H9 (cell line): ENCODE measurements at regions not wholly inside any gene's neighbourhood (a gene's known extent, or its start where the extent isn't known, plus 50 kb on each side); places are given as distances from the start of the nearest gene placed in this dataset.

Source experiments
- DNase-seq: peaks from one replicate; pipeline ENCODE4 v3.0.0-alpha.2; 2017
- H2AFZ ChIP-seq: one replicate; pipeline ENCODE4 v1.6.1; 2013; ENCODE audit warnings: mild to moderate bottlenecking, low read length, control low read depth, moderate library complexity
- H2AK5ac ChIP-seq: 2 replicates; pipeline ENCODE4 v1.6.1; 2013; ENCODE audit warnings: low read length, control low read depth, mixed read lengths; ENCODE audit not compliant: insufficient read length
- H2BK120ac ChIP-seq: one replicate; pipeline ENCODE4 v1.6.1; 2013; ENCODE audit warnings: low read depth, mild to moderate bottlenecking, low read length, control low read depth, inconsistent platforms; ENCODE audit not compliant: poor library complexity, severe bottlenecking
- H2BK12ac ChIP-seq: 2 replicates; pipeline ENCODE4 v1.6.1; 2013; ENCODE audit warnings: low read length, control low read depth, mixed read lengths, low read depth; ENCODE audit not compliant: insufficient read length
- H2BK15ac ChIP-seq: 2 replicates; pipeline ENCODE4 v1.6.1; 2013; ENCODE audit warnings: low read depth, low read length, control low read depth
- H2BK20ac ChIP-seq: one replicate; pipeline ENCODE4 v1.6.1; 2013; ENCODE audit warnings: low read depth, mild to moderate bottlenecking, low read length, control low read depth, inconsistent platforms; ENCODE audit not compliant: poor library complexity, severe bottlenecking
- H2BK5ac ChIP-seq: 2 replicates; pipeline ENCODE4 v1.6.1; 2013; ENCODE audit warnings: low read length, control low read depth, mixed read lengths; ENCODE audit not compliant: insufficient read length
- H3K14ac ChIP-seq: 2 replicates; pipeline ENCODE4 v1.6.1; 2013; ENCODE audit warnings: low read length, control low read depth; ENCODE audit not compliant: insufficient read depth
- H3K18ac ChIP-seq: 2 replicates; pipeline ENCODE4 v1.6.1; 2013; ENCODE audit warnings: low read depth, mild to moderate bottlenecking, mixed read lengths, low read length, control low read depth; ENCODE audit not compliant: insufficient read length
- H3K23ac ChIP-seq: 2 replicates; pipeline ENCODE4 v1.6.1; 2013; ENCODE audit warnings: low read length, control low read depth, mixed read lengths, low read depth; ENCODE audit not compliant: insufficient read length
- H3K23me2 ChIP-seq: 2 replicates; pipeline ENCODE4 v1.6.1; 2013; ENCODE audit warnings: low read depth, mild to moderate bottlenecking, mixed read lengths, low read length, control low read depth; ENCODE audit not compliant: insufficient read length, poor library complexity, severe bottlenecking
- H3K27ac ChIP-seq: 2 replicates; pipeline ENCODE4 v1.5.1; 2013; ENCODE audit warnings: low read length, control low read depth, mixed read lengths, low read depth; ENCODE audit not compliant: insufficient read length
- H3K27me3 ChIP-seq: 2 replicates; pipeline ENCODE4 v1.6.1; 2013; ENCODE audit warnings: low read length, control low read depth, inconsistent platforms; ENCODE audit not compliant: insufficient read depth
- H3K4ac ChIP-seq: 2 replicates; pipeline ENCODE4 v1.6.1; 2013; ENCODE audit warnings: low read depth, mild to moderate bottlenecking, control low read depth, inconsistent platforms, low read length, moderate library complexity
- H3K4me1 ChIP-seq: 2 replicates; pipeline ENCODE4 v1.6.1; 2013; ENCODE audit warnings: low read length, control low read depth, inconsistent platforms; ENCODE audit not compliant: insufficient read depth
- H3K4me2 ChIP-seq: 2 replicates; pipeline ENCODE4 v1.6.1; 2013; ENCODE audit warnings: low read length, control low read depth, mixed read lengths; ENCODE audit not compliant: insufficient read length, insufficient read depth
- H3K56ac ChIP-seq: 2 replicates; pipeline ENCODE4 v1.6.1; 2013; ENCODE audit warnings: low read depth, mild to moderate bottlenecking, mixed read lengths, low read length, control low read depth; ENCODE audit not compliant: insufficient read length
- H3K79me1 ChIP-seq: 2 replicates; pipeline ENCODE4 v1.6.1; 2013; ENCODE audit warnings: low read depth, mild to moderate bottlenecking, moderate library complexity, low read length, control low read depth, inconsistent platforms; ENCODE audit not compliant: insufficient read depth, poor library complexity, severe bottlenecking
- H3K79me2 ChIP-seq: 2 replicates; pipeline ENCODE4 v1.6.1; 2013; ENCODE audit warnings: low read length, control low read depth, inconsistent platforms; ENCODE audit not compliant: insufficient read depth
- H3K9ac ChIP-seq: 2 replicates; pipeline ENCODE4 v1.6.1; 2013; ENCODE audit warnings: low read length, control low read depth, mixed read lengths; ENCODE audit not compliant: insufficient read length; ENCODE audit errors: extremely low read depth
- H3K9me3 ChIP-seq: one replicate; pipeline ENCODE4 v1.6.1; 2013; ENCODE audit warnings: low read depth, low read length, inconsistent platforms; ENCODE audit not compliant: control insufficient read depth
- H3T11ph ChIP-seq: one replicate; pipeline ENCODE4 v1.6.1; 2013; ENCODE audit warnings: mild to moderate bottlenecking, low read length, control low read depth, inconsistent platforms
- H4K20me1 ChIP-seq: one replicate; pipeline ENCODE4 v1.6.1; 2013; ENCODE audit not compliant: control insufficient read depth, insufficient read length, insufficient read depth
- H4K5ac ChIP-seq: 2 replicates; pipeline ENCODE4 v1.6.1; 2013; ENCODE audit warnings: low read depth, mild to moderate bottlenecking, mixed read lengths, low read length, control low read depth; ENCODE audit not compliant: insufficient read length
- H4K8ac ChIP-seq: replicated peaks from 2 replicates; pipeline ENCODE4 v1.6.1; 2013; ENCODE audit warnings: low read length, control low read depth, mixed read lengths, low read depth; ENCODE audit not compliant: insufficient read length
- H4K91ac ChIP-seq: 2 replicates; pipeline ENCODE4 v1.6.1; 2013; ENCODE audit warnings: low read depth, mild to moderate bottlenecking, moderate library complexity, mixed read lengths, low read length, control low read depth; ENCODE audit not compliant: insufficient read length
- H3K27ac Mint-ChIP-seq, 3 experiments: 2 replicates in 2 of 3; 3 replicates in 1 of 3; pipeline ENCODE4 v1.8.0; 2020 to 2021; ENCODE audit warnings: mixed read lengths in 3 of 3, mild to moderate bottlenecking in 1 of 3, moderate library complexity in 1 of 3
- H3K27me3 Mint-ChIP-seq: 2 replicates; pipeline ENCODE4 v1.8.0; 2021; ENCODE audit warnings: low read depth, mild to moderate bottlenecking, moderate library complexity, mixed read lengths
- H3K36me3 Mint-ChIP-seq, 3 experiments: 2 replicates in 2 of 3; 3 replicates in 1 of 3; pipeline ENCODE4 v1.8.0; 2020 to 2021; ENCODE audit warnings: low read depth in 3 of 3, mixed read lengths in 3 of 3; ENCODE audit not compliant: insufficient read depth in 1 of 3
- H3K4me1 Mint-ChIP-seq, 2 experiments: 2 replicates each; pipeline ENCODE4 v1.8.0; 2020; ENCODE audit warnings: mixed read lengths in 2 of 2
- H3K4me3 Mint-ChIP-seq, 2 experiments: 2 replicates in 1 of 2; 3 replicates in 1 of 2; pipeline ENCODE4 v1.8.0; 2020 to 2021; ENCODE audit warnings: mild to moderate bottlenecking in 2 of 2, mixed read lengths in 2 of 2, moderate library complexity in 1 of 2
- H3K9me3 Mint-ChIP-seq, 2 experiments: 2 replicates in 1 of 2; 3 replicates in 1 of 2; pipeline ENCODE4 v1.8.0; 2020; ENCODE audit warnings: mild to moderate bottlenecking in 2 of 2, mixed read lengths in 2 of 2, moderate library complexity in 1 of 2
- WGBS: extraction: QIAGEN DNeasy Blood & Tissue Kit; methylation state at CpG from one replicate; pipeline ENCODE4 v1.1.7; 2013; ENCODE audit warnings: missing lambda C conversion rate, low lambda C conversion rate, mixed read lengths; ENCODE audit not compliant: insufficient read length; ENCODE audit errors: extremely low coverage; 5-methylcytosine and 5-hydroxymethylcytosine counted together
- TF ChIP-seq, protein P1 (sequence below): fragments of 200-600 bp; sonication (generic); conservative IDR thresholded peaks from 3 replicates; pipeline ENCODE4 v1.8.0; 2021; ENCODE audit warnings: antibody characterized with exemption, mild to moderate bottlenecking

DNA sequence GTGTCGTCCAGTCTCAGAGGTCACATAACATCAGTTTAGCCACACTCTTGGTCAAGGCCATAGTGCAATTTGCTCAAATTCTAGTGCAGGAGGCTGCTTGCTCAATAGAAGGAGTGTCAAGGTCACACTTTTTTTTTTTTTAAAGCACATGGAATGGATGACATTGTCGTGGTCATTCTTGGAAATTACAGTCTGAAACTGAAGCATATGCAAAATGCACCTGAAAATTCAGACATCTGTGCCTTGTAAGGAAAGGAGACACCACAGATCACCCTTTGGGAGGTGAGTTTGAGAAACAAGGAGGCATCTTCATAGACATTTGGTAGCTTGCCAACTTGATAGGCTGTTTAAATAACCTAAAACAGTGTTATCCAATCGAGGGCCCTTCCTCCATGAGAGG is 98.3 kb upstream of the ANKRD10 start:
- H3K36me3 Mint-ChIP-seq = no peaks in the 10 kb centered on the region
- Histone ChIP-seq H3K14ac (no peak overlapping the region), H3K79me2 (no peaks in the 10 kb centered on the region), H3T11ph (no peak overlapping the region), H2BK12ac (no peak overlapping the region), H3K4ac (no peak overlapping the region), H4K20me1 (no peaks in the 10 kb centered on the region), H3K27ac (no peak overlapping the region), H2BK120ac (no peak overlapping the region), H3K56ac (no peak overlapping the region), H3K18ac (no peak overlapping the region), H2BK15ac (no peak overlapping the region), H2AFZ (no peak overlapping the region), H3K23me2 (no peaks in the 10 kb centered on the region), H3K23ac (no peak overlapping the region), H2BK20ac (no peak overlapping the region), H3K9me3 (no peaks in the 10 kb centered on the region), H4K8ac (no peak overlapping the region), H3K4me1 (no peaks in the 10 kb centered on the region), H4K5ac (no peak overlapping the region), H2BK5ac (no peak overlapping the region), H4K91ac (no peak overlapping the region), H2AK5ac (no peak overlapping the region), H3K79me1 (no peaks in the 10 kb centered on the region), H3K9ac (no peak overlapping the region), H3K4me2 (no peak overlapping the region), H3K27me3 (no peaks in the 10 kb centered on the region)
- TF ChIP-seq, protein P1, sequence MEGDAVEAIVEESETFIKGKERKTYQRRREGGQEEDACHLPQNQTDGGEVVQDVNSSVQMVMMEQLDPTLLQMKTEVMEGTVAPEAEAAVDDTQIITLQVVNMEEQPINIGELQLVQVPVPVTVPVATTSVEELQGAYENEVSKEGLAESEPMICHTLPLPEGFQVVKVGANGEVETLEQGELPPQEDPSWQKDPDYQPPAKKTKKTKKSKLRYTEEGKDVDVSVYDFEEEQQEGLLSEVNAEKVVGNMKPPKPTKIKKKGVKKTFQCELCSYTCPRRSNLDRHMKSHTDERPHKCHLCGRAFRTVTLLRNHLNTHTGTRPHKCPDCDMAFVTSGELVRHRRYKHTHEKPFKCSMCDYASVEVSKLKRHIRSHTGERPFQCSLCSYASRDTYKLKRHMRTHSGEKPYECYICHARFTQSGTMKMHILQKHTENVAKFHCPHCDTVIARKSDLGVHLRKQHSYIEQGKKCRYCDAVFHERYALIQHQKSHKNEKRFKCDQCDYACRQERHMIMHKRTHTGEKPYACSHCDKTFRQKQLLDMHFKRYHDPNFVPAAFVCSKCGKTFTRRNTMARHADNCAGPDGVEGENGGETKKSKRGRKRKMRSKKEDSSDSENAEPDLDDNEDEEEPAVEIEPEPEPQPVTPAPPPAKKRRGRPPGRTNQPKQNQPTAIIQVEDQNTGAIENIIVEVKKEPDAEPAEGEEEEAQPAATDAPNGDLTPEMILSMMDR = no peak
- DNase-seq = no peak
- H3K4me3 Mint-ChIP-seq = no peak overlapping the region
- H3K4me1 Mint-ChIP-seq = no peaks in the 10 kb centered on the region
- H3K27ac Mint-ChIP-seq = no peak overlapping the region
- H3K27me3 Mint-ChIP-seq = peaks cover 1% of the 10 kb centered on the region
- no CpG with 5 or more reads among the region's 3 CpGs for WGBS
- H3K9me3 Mint-ChIP-seq = no peaks in the 10 kb centered on the region
